Gastroesophageal sphincter (tissue), 4 donors: ENCODE measurements at regions not wholly inside any gene's neighbourhood (a gene's known extent, or its start where the extent isn't known, plus 50 kb on each side); places are given as distances from the start of the nearest gene placed in this dataset.

Source experiments
- ATAC-seq: fragments of 150-250 bp; one replicate; pipeline ENCODE4 v1.9.1; 2016; ENCODE audit warnings: mild to moderate bottlenecking, moderate library complexity
- H3K27ac ChIP-seq, 4 donors: fragments of 200-600 bp; sonication (generic) in 3 of 4; 1 replicate in 3 of 4; 2 replicates in 1 of 4; pipeline ENCODE4 v1.5.1; 2016 to 2019
- H3K27me3 ChIP-seq: fragments of 200-600 bp; sonication (generic); one replicate; pipeline ENCODE4 v1.5.1; 2019
- H3K36me3 ChIP-seq, 2 donors: fragments of 200-600 bp; sonication (generic); one replicate each; pipeline ENCODE4 v1.5.1; 2019; ENCODE audit warnings: control low read depth in 1 of 2
- H3K4me1 ChIP-seq, 3 donors: fragments of 200-600 bp; sonication (generic); 1 replicate in 2 of 3; 2 replicates in 1 of 3; pipeline ENCODE4 v1.5.1; 2016 to 2019; ENCODE audit warnings: control low read depth in 2 of 3
- H3K4me3 ChIP-seq, 2 donors: fragments of 200-600 bp; sonication (generic); one replicate each; pipeline ENCODE4 v1.5.1; 2019; ENCODE audit warnings: mild to moderate bottlenecking in 1 of 2, moderate library complexity in 1 of 2
- H3K9me3 ChIP-seq, 3 donors: fragments of 200-600 bp; sonication (generic); one replicate each; pipeline ENCODE4 v1.5.1; 2017 to 2019; ENCODE audit warnings: control low read depth in 2 of 3
- CTCF ChIP-seq, 4 experiments: fragments of 200-600 bp in 2 of 4; fragments of 450-650 bp in 2 of 4; sonication (generic) in 1 of 4; IDR thresholded peaks; one replicate each; pipeline ENCODE4 v1.5.1; 2017 to 2019; ENCODE audit warnings: antibody characterized with exemption in 4 of 4, mild to moderate bottlenecking in 2 of 4, moderate library complexity in 2 of 4
- EP300 ChIP-seq: sonication (generic); formaldehyde crosslinking; IDR thresholded peaks from one replicate; pipeline ENCODE4 v1.6.1; 2017; ENCODE audit warnings: antibody characterized with exemption, mild to moderate bottlenecking
- POLR2A ChIP-seq, 2 donors: fragments of 450-650 bp; IDR thresholded peaks; one replicate each; pipeline ENCODE4 v1.6.1; 2017; ENCODE audit warnings: antibody characterized with exemption in 2 of 2, mild to moderate bottlenecking in 2 of 2, moderate library complexity in 1 of 2
- POLR2AphosphoS5 ChIP-seq: sonication (generic); formaldehyde crosslinking; IDR thresholded peaks from one replicate; pipeline ENCODE4 v1.6.1; 2017; ENCODE audit warnings: antibody characterized with exemption
- WGBS, 2 donors: methylation state at CpG; one replicate each; pipeline ENCODE4 v1.1.5; 2018; ENCODE audit warnings: low coverage in 1 of 2; 5-methylcytosine and 5-hydroxymethylcytosine counted together

- 53 to 100% methylated on average over 5 to 7 of the region's 7 CpGs for WGBS, 2 donors
- Histone ChIP-seq H3K27ac (no peak overlapping the region), H3K27me3 (no peaks in the 10 kb centered on the region), H3K9me3 (peaks cover 0 to 5% (median 0%) of the 10 kb centered on the region in 3 donors), H3K4me3 (no peak overlapping the region), H3K4me1 (peaks cover 0 to 15% (median 0%) of the 10 kb centered on the region in 3 donors), H3K36me3 (no peaks in the 10 kb centered on the region)
- TF ChIP-seq CTCF (IDR thresholded peaks at IDR 0.05) (no peak), POLR2A (IDR thresholded peaks at IDR 0.05) (no peak), POLR2AphosphoS5 (no peak), EP300 (no peak)
- no peak for ATAC-seq
Measured at GRCh38 chr12:94775710-94776109, 125.4 kb upstream of the TMCC3 start.

- TF ChIP-seq EP300, result no peak
- no peak for TF ChIP-seq POLR2A (IDR thresholded peaks at IDR 0.05)
- TF ChIP-seq CTCF (IDR thresholded peaks at IDR 0.05), result no peak
- no peak for TF ChIP-seq POLR2AphosphoS5
- H3K4me1 ChIP-seq, result peaks cover 0 to 37% (median 5%) of the 10 kb centered on the region in 3 donors
- peaks cover 0 to 5% (median 0%) of the 10 kb centered on the region in 3 donors for H3K9me3 ChIP-seq
- no peaks in the 10 kb centered on the region for H3K36me3 ChIP-seq
- no peaks in the 10 kb centered on the region for H3K27me3 ChIP-seq
- H3K4me3 ChIP-seq, result no peak overlapping the region
- 58 to 89% methylated on average over 3 of the region's 5 CpGs for WGBS, 2 donors
- no peak overlapping the region for H3K27ac ChIP-seq
- no peak for ATAC-seq
Measured at GRCh38 chr12:94771741-94772140, 121.4 kb upstream of the TMCC3 start.

GRCh38 chr12:94771199-94771598 is 120.8 kb upstream of the TMCC3 start:
- Histone ChIP-seq H3K4me3 (no peak overlapping the region), H3K9me3 (peaks cover 0 to 5% (median 0%) of the 10 kb centered on the region in 3 donors)
- 72 to 86% methylated on average over 4 of the region's 4 CpGs for WGBS, 2 donors

GRCh38 chr12:94770791-94771190 is 120.4 kb upstream of the TMCC3 start:
- ATAC-seq, result no peak
- H3K27ac ChIP-seq, result no peak overlapping the region
- 31 to 64% methylated on average over 3 to 6 of the region's 6 CpGs for WGBS, 2 donors

More at GRCh38 chr12:94771199-94771598, 120.8 kb upstream of the TMCC3 start:
- ATAC-seq, result no peak
- H3K27ac ChIP-seq, result no peak overlapping the region
- H3K36me3 ChIP-seq, result no peaks in the 10 kb centered on the region
- peaks cover 0 to 37% (median 5%) of the 10 kb centered on the region in 3 donors for H3K4me1 ChIP-seq
- TF ChIP-seq POLR2AphosphoS5 (no peak), POLR2A (IDR thresholded peaks at IDR 0.05) (no peak)
- H3K27me3 ChIP-seq, result no peaks in the 10 kb centered on the region

More at GRCh38 chr12:94770791-94771190, 120.4 kb upstream of the TMCC3 start:
- TF ChIP-seq CTCF (IDR thresholded peaks at IDR 0.05), result no peak
- no peak for TF ChIP-seq POLR2A (IDR thresholded peaks at IDR 0.05)
- TF ChIP-seq EP300, result no peak
- TF ChIP-seq POLR2AphosphoS5, result no peak
- no peaks in the 10 kb centered on the region for H3K36me3 ChIP-seq
- no peaks in the 10 kb centered on the region for H3K27me3 ChIP-seq
- peaks cover 0 to 37% (median 5%) of the 10 kb centered on the region in 3 donors for H3K4me1 ChIP-seq
- H3K4me3 ChIP-seq, result no peak overlapping the region
- H3K9me3 ChIP-seq, result peaks cover 0 to 5% (median 0%) of the 10 kb centered on the region in 3 donors
